Smooth muscle cell (in vitro differentiated cells): ENCODE measurements at regions not wholly inside any gene's neighbourhood (a gene's known extent, or its start where the extent isn't known, plus 50 kb on each side); places are given as distances from the start of the nearest gene placed in this dataset.
"Not testable (repeated sequence)": the region's sequence is repeated elsewhere in the genome, so short reads cannot be mapped to it uniquely, and the experiment has no call there.

Experiments
- DNase-seq: peaks from one replicate; lab custom pipeline; 2025; ENCODE audit not compliant: unreplicated experiment; lab: John Stamatoyannopoulos, UW
- H2AFZ ChIP-seq: fragments of 200-600 bp; sonication (generic); 2 replicates; pipeline ENCODE4 v1.6.0; 2016; ENCODE audit warnings: antibody characterized with exemption, low read depth, mild to moderate bottlenecking
- H3F3A ChIP-seq: fragments of 200-600 bp; sonication (generic); 2 replicates; pipeline ENCODE4 v1.6.0; 2017; ENCODE audit warnings: antibody characterized with exemption, low read depth
- H3K27ac ChIP-seq: fragments of 200-600 bp; sonication (generic); 2 replicates; pipeline ENCODE4 v1.5.1; 2016; ENCODE audit warnings: low read depth, mild to moderate bottlenecking
- H3K27me3 ChIP-seq: fragments of 200-600 bp; sonication (generic); 2 replicates; pipeline ENCODE4 v1.6.1; 2016; ENCODE audit warnings: low read depth, mild to moderate bottlenecking
- H3K36me3 ChIP-seq: fragments of 200-600 bp; sonication (generic); 2 replicates; pipeline ENCODE4 v1.5.1; 2016; ENCODE audit warnings: low read depth
- H3K4me1 ChIP-seq: fragments of 200-600 bp; sonication (generic); 2 replicates; pipeline ENCODE4 v1.5.1; 2016; ENCODE audit warnings: low read depth
- H3K4me2 ChIP-seq: fragments of 200-600 bp; sonication (generic); 2 replicates; pipeline ENCODE4 v1.6.0; 2016; ENCODE audit warnings: mild to moderate bottlenecking
- H3K4me3 ChIP-seq: fragments of 200-600 bp; sonication (generic); 2 replicates; pipeline ENCODE4 v1.5.1; 2016; ENCODE audit warnings: mild to moderate bottlenecking
- H3K79me2 ChIP-seq: fragments of 200-600 bp; sonication (generic); 2 replicates; pipeline ENCODE4 v1.6.0; 2016; ENCODE audit warnings: low read depth, mild to moderate bottlenecking
- H3K9ac ChIP-seq: fragments of 200-600 bp; sonication (generic); 2 replicates; pipeline ENCODE4 v1.6.0; 2016; ENCODE audit warnings: low read depth
- H3K9me3 ChIP-seq: fragments of 200-600 bp; sonication (generic); replicated peaks from 2 replicates; pipeline ENCODE4 v1.5.1; 2016; ENCODE audit warnings: low read depth
- H4K20me1 ChIP-seq: fragments of 200-600 bp; sonication (generic); 2 replicates; pipeline ENCODE4 v1.6.0; 2016; ENCODE audit warnings: low read depth
- CTCF ChIP-seq: fragments of 200-600 bp; sonication (generic); IDR thresholded peaks from 2 replicates; pipeline ENCODE4 v1.5.1; 2017; ENCODE audit warnings: borderline replicate concordance, mild to moderate bottlenecking, antibody characterized with exemption; ENCODE audit not compliant: insufficient read depth, poor library complexity, severe bottlenecking
- WGBS: methylation state at CpG from one replicate; pipeline ENCODE4 v1.1.7; 2016; ENCODE audit warnings: low lambda C conversion rate; 5-methylcytosine and 5-hydroxymethylcytosine counted together

GRCh38 chr9:102506406-102506805 is 488.7 kb upstream of the CYLC2 start:
- no peaks in the 10 kb centered on the region for H4K20me1 ChIP-seq
- H2AFZ ChIP-seq, result no peak overlapping the region
- H3K27me3 ChIP-seq, result no peaks in the 10 kb centered on the region
- no peak for DNase-seq
- H3K4me2 ChIP-seq, result no peak overlapping the region
- 43% methylated on average over 1 of the region's 1 CpG for WGBS
- H3K36me3 ChIP-seq, result no peaks in the 10 kb centered on the region
- H3K27ac ChIP-seq, result no peak overlapping the region
- H3K4me1 ChIP-seq, result no peaks in the 10 kb centered on the region
- H3F3A ChIP-seq, result no peaks in the 10 kb centered on the region
- H3K4me3 ChIP-seq, result no peak overlapping the region
- H3K9ac ChIP-seq, result no peak overlapping the region
- H3K79me2 ChIP-seq, result no peaks in the 10 kb centered on the region
- H3K9me3 ChIP-seq, result no peaks in the 10 kb centered on the region
- TF ChIP-seq CTCF, result no peak

GRCh38 chr9:102499468-102499867 is 495.7 kb upstream of the CYLC2 start:
- H3K27me3 ChIP-seq, result no peaks in the 10 kb centered on the region
- no peak overlapping the region for H3K4me3 ChIP-seq
- H3K27ac ChIP-seq, result no peak overlapping the region
- WGBS, result 73% methylated on average over 1 of the region's 1 CpG
- no peaks in the 10 kb centered on the region for H4K20me1 ChIP-seq
- H3F3A ChIP-seq, result no peaks in the 10 kb centered on the region
- no peak overlapping the region for H2AFZ ChIP-seq
- no peaks in the 10 kb centered on the region for H3K79me2 ChIP-seq
- no peaks in the 10 kb centered on the region for H3K4me1 ChIP-seq
- H3K36me3 ChIP-seq, result no peaks in the 10 kb centered on the region
- TF ChIP-seq CTCF, result no peak
- no peak for DNase-seq
- H3K9ac ChIP-seq, result no peak overlapping the region
- no peaks in the 10 kb centered on the region for H3K9me3 ChIP-seq
- H3K4me2 ChIP-seq, result no peak overlapping the region

DNA sequence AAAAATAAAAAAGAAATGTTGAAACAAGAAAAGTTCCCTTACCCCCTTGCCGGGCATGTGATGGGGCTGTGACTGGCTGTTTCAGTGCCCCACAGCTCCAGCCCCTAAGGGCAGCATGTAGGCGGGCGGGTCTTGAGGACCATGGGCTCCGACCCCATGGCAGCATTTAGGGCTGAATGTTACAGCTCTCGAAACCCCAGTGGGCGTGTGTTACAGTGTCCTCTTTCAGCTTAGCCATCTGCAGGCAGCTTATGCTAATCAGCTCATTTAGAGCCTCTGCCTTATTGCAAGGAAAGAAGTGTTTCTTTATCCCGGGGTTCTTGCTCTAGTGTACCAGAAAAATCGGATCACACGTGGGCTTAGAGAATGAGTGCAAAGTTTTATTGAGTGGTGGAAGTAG is 497.4 kb upstream of the CYLC2 start:
- H3K4me1 ChIP-seq, result no peaks in the 10 kb centered on the region
- H4K20me1 ChIP-seq, result no peaks in the 10 kb centered on the region
- no peaks in the 10 kb centered on the region for H3F3A ChIP-seq
- WGBS, result 85% methylated on average over 9 of the region's 9 CpGs
- no peak overlapping the region for H2AFZ ChIP-seq
- no peak overlapping the region for H3K9ac ChIP-seq
- no peaks in the 10 kb centered on the region for H3K79me2 ChIP-seq
- H3K9me3 ChIP-seq, result no peaks in the 10 kb centered on the region
- no peak for TF ChIP-seq CTCF
- no peak overlapping the region for H3K4me3 ChIP-seq
- DNase-seq, result no peak
- no peak overlapping the region for H3K4me2 ChIP-seq
- no peaks in the 10 kb centered on the region for H3K36me3 ChIP-seq
- H3K27ac ChIP-seq, result no peak overlapping the region
- H3K27me3 ChIP-seq, result no peaks in the 10 kb centered on the region

GRCh38 chr9:102486976-102487375 is 508.2 kb upstream of the CYLC2 start:
- not testable (repeated sequence) for H3K4me3 ChIP-seq, DNase-seq, H3K27me3 ChIP-seq, H3K79me2 ChIP-seq, H3K36me3 ChIP-seq, H3K9me3 ChIP-seq, H3K27ac ChIP-seq, H2AFZ ChIP-seq, H3K9ac ChIP-seq, H3F3A ChIP-seq, H3K4me1 ChIP-seq, H3K4me2 ChIP-seq, H4K20me1 ChIP-seq
- 96% methylated on average over 16 of the region's 25 CpGs for WGBS
